Thyroid gland (tissue), 4 donors: ENCODE measurements at regions not wholly inside any gene's neighbourhood (a gene's known extent, or its start where the extent isn't known, plus 50 kb on each side); places are given as distances from the start of the nearest gene placed in this dataset.
"Not testable (repeated sequence)": the region's sequence is repeated elsewhere in the genome, so short reads cannot be mapped to it uniquely, and the experiment has no call there.

ENCODE experiments used
- DNase-seq, 2 donors: peaks; one replicate each; pipeline ENCODE4 v3.0.0-alpha.2; 2019
- H3K27ac ChIP-seq, 3 donors: fragments of 200-600 bp; sonication (generic); 1 replicate in 2 of 3; 2 replicates in 1 of 3; pipeline ENCODE4 v1.5.1; 2016 to 2019; ENCODE audit warnings: mild to moderate bottlenecking in 1 of 3, moderate library complexity in 1 of 3
- H3K27me3 ChIP-seq: fragments of 200-600 bp; sonication (generic); one replicate; pipeline ENCODE4 v1.5.1; 2019
- H3K36me3 ChIP-seq, 2 donors: fragments of 200-600 bp; sonication (generic); one replicate each; pipeline ENCODE4 v1.5.1; 2016 to 2019
- H3K4me1 ChIP-seq, 2 donors: fragments of 200-600 bp; sonication (generic); one replicate each; pipeline ENCODE4 v1.5.1; 2017 to 2019
- H3K4me3 ChIP-seq, 3 donors: fragments of 200-600 bp; sonication (generic); replicated peaks in 1 of 3; 1 replicate in 2 of 3; 2 replicates in 1 of 3; pipeline ENCODE4 v1.5.1; 2016; ENCODE audit warnings: mild to moderate bottlenecking in 1 of 3
- H3K9me3 ChIP-seq: fragments of 200-600 bp; sonication (generic); one replicate; pipeline ENCODE4 v1.5.1; 2017
- CTCF ChIP-seq, 6 experiments: fragments of 200-600 bp in 3 of 6; fragments of 450-650 bp in 3 of 6; sonication (generic) in 3 of 6; IDR thresholded peaks; one replicate each; pipeline ENCODE4 v1.5.1; 2016 to 2019; ENCODE audit warnings: antibody characterized with exemption in 6 of 6, mild to moderate bottlenecking in 2 of 6, inconsistent platforms in 1 of 6, moderate library complexity in 1 of 6
- POLR2A ChIP-seq, 2 donors: fragments of 450-650 bp; IDR thresholded peaks; one replicate each; pipeline ENCODE4 v1.6.1; 2017; ENCODE audit warnings: antibody characterized with exemption in 2 of 2, mild to moderate bottlenecking in 2 of 2, moderate library complexity in 1 of 2
- WGBS, 2 donors: methylation state at CpG; one replicate each; pipeline ENCODE4 v1.1.5; 2017; 5-methylcytosine and 5-hydroxymethylcytosine counted together
- intact Hi-C: fragments of 100-400 bp; cut with DNase I; formaldehyde crosslinking; loops from one replicate; pipeline ENCODE4 v1.15.1; 2023

DNA sequence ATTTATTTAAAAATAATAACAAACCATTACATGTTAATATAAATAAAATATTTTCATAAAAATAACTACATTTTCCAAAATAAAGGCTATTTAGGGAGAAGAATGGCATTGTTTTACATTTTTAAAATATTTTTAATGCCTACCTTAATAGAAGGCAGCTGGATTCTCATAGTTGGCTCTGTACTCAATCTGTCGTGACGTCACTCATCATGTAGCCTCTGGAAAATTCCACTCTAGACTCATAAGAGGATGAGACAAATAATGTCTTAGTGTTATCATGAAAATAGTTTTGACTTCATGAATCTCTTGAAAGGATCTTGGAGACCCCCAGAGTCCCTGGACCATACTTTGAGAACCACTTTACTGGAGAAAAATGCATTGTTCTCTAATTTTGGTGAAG, 93.1 kb downstream of the NXNL2 start:
- 88 to 95% methylated on average over 2 of the region's 2 CpGs for WGBS, 2 donors
- Histone ChIP-seq H3K4me1 (no peaks in the 10 kb centered on the region), H3K27me3 (no peaks in the 10 kb centered on the region), H3K9me3 (no peaks in the 10 kb centered on the region), H3K4me3 (no peak overlapping the region), H3K36me3 (no peaks in the 10 kb centered on the region), H3K27ac (no peak overlapping the region)
- TF ChIP-seq POLR2A (IDR thresholded peaks at IDR 0.05): no peak
- intact Hi-C loops: no loop called here
- no peak for DNase-seq

DNA sequence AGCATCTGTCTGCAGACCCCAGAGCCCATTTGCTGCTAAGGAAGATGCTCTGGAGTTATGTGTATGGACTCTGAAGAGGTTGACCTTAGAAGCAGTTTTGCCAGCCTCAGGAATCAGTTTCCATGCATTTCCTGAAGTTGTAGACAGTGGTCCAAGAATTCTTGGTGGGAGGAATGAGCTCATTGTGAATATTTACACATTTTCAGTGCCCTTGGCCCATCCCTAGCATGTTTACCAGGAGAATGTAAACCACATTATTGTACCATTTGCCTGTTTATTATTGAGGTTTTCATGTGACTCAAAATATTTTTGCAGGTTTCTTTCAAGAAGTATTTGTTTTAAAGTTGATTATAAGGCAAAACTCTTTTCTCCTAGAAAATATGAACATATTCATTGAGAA, 93.8 kb downstream of the NXNL2 start:
- intact Hi-C loops: no loop called here
- no peak overlapping the region for H3K27ac ChIP-seq
- no peak overlapping the region for H3K4me3 ChIP-seq

DNA sequence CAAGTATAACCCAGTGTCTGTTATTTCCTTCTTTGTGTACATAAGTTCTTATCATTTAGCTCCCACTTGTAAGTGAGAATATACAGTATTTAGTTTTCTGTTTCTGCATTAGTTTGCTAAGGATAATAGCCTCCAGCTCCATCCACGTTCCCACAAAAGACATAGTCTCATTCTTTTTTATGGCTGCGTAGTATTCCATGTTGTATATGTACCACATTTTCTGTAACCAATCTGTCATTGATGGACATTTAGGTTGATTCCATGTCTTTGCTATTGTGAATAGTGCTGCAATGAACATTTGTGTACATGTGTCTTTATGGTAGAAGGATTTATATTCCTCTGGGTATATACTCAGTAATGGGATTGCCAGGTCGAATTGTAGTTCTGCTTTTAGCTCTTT, 95.6 kb downstream of the NXNL2 start:
- H3K36me3 ChIP-seq, H3K27me3 ChIP-seq, H3K9me3 ChIP-seq, H3K27ac ChIP-seq, H3K4me1 ChIP-seq, DNase-seq, intact Hi-C loops, H3K4me3 ChIP-seq: not testable (repeated sequence)
- 86 to 92% methylated on average over 3 of the region's 3 CpGs for WGBS, 2 donors

More for the DNA sequence above, 93.8 kb downstream of the NXNL2 start:
- TF ChIP-seq CTCF (IDR thresholded peaks at IDR 0.05) (no peak), POLR2A (IDR thresholded peaks at IDR 0.05) (no peak)
- H3K27me3 ChIP-seq: no peaks in the 10 kb centered on the region
- no peaks in the 10 kb centered on the region for H3K36me3 ChIP-seq
- no peaks in the 10 kb centered on the region for H3K4me1 ChIP-seq
- H3K9me3 ChIP-seq: no peaks in the 10 kb centered on the region
- no peak for DNase-seq

- no peak overlapping the region for H3K27ac ChIP-seq
- H3K4me1 ChIP-seq: no peaks in the 10 kb centered on the region
- TF ChIP-seq CTCF (IDR thresholded peaks at IDR 0.05) (no peak), POLR2A (IDR thresholded peaks at IDR 0.05) (no peak)
- H3K9me3 ChIP-seq: no peaks in the 10 kb centered on the region
- H3K36me3 ChIP-seq: no peaks in the 10 kb centered on the region
- no peak for DNase-seq
- no peaks in the 10 kb centered on the region for H3K27me3 ChIP-seq
- H3K4me3 ChIP-seq: no peak overlapping the region
- intact Hi-C loops: no loop called here
Observed at GRCh38 chr9:88635151-88635550, 100.2 kb downstream of the NXNL2 start.

DNA sequence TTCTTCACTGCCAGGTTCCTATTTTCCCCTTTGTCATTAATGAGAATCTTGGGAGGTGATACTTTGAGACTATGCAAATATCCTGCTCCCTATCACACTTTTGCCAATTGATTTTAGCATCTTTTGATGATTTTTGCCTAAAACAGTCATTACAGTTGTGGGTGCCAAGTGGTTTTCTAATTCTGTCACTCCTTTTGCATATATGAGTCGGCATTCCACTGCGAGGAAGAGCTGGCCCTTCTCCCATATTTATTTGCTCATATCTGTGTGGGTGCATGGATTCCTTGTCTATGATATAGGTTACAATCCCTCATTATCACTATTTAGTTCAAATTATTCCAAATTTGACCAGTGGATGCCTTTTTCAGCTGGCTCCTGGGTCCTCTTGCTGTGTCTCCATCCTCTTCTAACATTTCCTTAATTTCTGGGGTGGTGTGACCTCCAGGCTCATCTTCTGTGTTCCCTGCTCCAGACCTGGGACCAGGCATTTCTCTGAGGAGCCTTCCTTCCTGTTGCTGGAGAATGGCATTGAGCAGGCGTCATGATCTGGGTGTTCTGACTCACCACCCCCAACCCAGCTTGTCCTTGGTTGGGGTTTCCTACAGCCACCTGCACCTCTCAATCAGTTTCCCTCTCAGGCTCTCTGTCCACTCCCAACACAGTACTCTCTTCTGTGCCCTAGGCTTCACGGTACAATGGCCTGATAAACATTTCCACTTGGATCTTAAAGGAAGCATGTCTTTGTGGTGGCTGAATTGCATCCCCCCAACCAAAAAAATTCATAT, 106.7 kb downstream of the NXNL2 start:
- no peaks in the 10 kb centered on the region for H3K36me3 ChIP-seq
- peaks cover 0 to 8% of the 10 kb centered on the region in 2 donors for H3K4me1 ChIP-seq
- H3K27me3 ChIP-seq: no peaks in the 10 kb centered on the region
- H3K4me3 ChIP-seq: no peak overlapping the region
- TF ChIP-seq POLR2A (IDR thresholded peaks at IDR 0.05) (no peak), CTCF (IDR thresholded peaks at IDR 0.05) (no peak)
- no peak overlapping the region for H3K27ac ChIP-seq
- H3K9me3 ChIP-seq: no peaks in the 10 kb centered on the region
- intact Hi-C loops: no loop called here
- no peak for DNase-seq
- 84 to 94% methylated on average over 4 of the region's 4 CpGs for WGBS, 2 donors

DNA sequence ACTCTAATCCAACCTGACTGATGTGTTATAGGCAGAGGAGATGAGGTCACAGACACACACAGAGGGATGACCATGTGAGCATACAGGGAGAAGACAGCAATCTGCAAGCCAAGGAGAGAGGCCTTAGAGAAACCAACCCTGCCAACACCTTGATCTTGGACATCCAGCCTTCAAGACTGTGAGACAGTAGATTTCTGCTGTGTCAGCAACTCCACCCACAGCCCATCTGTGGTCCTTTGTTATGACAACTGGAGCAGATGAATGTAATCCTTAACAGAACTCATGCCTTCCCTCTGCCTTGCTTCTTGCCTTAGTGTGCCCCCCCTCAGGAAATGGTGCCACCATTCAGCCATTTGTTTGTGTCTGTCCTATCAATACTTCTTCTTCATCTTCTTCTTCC, 107.4 kb downstream of the NXNL2 start:
- Histone ChIP-seq H3K9me3 (no peaks in the 10 kb centered on the region), H3K4me3 (no peak overlapping the region), H3K36me3 (no peaks in the 10 kb centered on the region), H3K27ac (no peak overlapping the region), H3K27me3 (no peaks in the 10 kb centered on the region), H3K4me1 (peaks cover 0 to 8% of the 10 kb centered on the region in 2 donors)
- intact Hi-C loops: no loop called here
- DNase-seq: no peak
- TF ChIP-seq POLR2A (IDR thresholded peaks at IDR 0.05) (no peak), CTCF (IDR thresholded peaks at IDR 0.05) (no peak)
